ENCODE measurements at regions not wholly inside any gene's neighbourhood (a gene's known extent, or its start where the extent isn't known, plus 50 kb on each side); places are given as distances from the start of the nearest gene placed in this dataset.

DNA sequence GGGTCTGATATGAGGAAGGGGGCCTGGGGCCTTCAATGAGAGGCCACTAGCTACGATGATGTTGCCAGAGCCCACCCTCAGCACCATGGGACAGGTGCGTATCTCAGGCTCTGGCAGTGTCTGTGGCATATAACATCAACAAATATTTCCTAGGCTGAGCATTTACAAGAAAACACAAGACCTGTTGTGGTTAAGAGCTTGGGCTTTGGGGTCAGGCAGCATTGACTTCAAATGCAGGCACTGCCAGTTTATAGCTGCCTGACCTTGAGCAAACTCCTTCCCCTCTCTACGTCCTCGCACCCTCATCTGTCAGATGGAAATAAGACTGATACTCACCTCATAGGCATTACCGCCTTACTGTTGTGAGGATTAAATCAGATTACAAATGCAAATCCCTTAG lies 156.0 kb downstream of the KATNAL1 start:
- intact Hi-C loops (cut with DNase I), result no loop called here
- DNase-seq, result no peak

DNA sequence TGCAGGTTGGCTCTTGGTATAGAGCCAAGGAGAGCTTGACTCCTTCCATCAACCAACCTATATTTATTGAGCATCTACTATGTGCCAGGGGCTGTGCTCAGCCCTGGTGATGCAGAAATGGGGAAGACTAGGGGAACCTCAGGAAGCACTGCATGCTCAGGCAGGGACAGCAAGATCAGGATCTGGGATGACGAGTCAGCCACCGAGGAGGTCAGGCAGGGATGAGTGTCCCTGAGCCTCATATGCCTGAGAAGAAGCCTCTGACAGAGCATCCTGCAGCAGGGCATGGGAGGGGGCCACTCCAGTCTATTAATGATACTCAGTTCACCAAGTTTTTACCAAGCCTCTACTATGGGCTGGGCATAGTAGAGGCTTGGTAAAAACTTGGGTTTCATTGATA lies 158.1 kb downstream of the KATNAL1 start:
- no peak for DNase-seq
- intact Hi-C loops (cut with DNase I), result no loop called here

GRCh38 chr13:30148786-30149185 lies 158.6 kb downstream of the KATNAL1 start:
- DNase-seq, result no peak
- intact Hi-C loops (cut with DNase I), result no loop called here

DNA sequence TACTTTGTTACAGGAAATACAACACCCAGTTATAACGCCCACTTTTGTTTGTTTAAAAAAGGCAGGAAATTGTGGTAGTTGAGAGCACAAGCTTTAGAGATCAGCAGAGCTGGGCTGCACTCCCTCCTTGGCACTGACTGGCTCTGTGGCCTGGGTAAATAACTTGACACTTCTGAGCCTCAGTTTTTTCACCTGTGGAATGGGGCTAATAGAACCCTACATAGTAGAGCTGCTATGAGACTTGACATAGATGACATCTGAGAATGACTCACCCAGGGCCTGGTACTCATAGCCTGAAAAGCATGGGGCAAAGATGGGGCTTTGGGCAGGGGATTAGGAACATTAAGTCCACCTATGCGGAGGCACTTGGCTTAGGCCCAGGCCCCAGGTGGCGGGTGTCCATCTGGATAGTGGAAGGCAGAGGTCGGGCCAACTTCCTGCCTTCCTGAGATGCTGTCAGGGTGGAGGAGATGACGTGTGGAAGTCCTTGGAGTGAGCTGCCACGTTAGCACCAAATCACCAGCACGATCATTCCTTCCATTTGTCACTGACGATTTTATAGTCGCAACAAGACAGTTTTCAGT lies 159.1 kb downstream of the KATNAL1 start:
- intact Hi-C loops (cut with DNase I), result no loop called here
- no peak for DNase-seq

DNA sequence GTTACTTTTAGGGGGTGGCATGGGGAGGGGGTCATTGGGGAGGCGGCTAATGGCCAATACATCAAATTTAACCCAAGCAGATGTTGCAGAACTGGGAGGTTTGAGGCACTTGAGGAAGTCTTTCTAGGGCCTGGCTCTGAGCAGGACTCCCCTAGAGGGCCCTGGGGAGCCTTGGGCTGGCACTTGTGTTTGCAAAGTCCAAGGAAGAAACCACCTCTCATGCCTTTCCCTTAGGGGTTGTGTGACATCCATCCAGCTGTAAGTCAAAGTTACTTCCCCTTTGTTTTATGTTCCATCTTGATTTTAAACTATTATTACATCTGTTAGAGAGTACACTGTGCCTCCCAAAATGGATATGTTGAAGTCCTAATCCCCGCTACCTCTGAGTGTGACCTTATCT lies 159.9 kb downstream of the KATNAL1 start:
- no peak for DNase-seq
- intact Hi-C loops (cut with DNase I), result no loop called here

DNA sequence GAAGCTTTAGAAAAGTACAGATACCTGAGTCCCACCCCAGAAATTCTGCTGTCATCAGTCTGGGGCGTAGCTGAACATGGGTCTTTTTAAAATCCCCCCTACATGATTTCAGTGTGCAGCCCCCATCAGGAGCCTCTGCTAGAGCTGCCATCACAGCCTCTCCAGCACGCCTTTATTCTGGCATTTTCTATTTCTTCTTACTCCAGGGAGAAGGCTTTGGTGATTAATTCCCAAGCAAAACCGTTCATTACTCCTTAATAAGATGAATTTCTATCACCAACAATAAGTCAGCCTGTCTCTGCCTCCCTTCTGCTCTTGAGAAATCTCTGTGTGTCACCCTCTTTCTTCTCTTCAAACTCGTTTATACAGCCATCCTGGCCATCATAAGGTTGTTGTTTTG lies 160.3 kb downstream of the KATNAL1 start:
- intact Hi-C loops (cut with DNase I), result no loop called here
- no peak for DNase-seq

DNA sequence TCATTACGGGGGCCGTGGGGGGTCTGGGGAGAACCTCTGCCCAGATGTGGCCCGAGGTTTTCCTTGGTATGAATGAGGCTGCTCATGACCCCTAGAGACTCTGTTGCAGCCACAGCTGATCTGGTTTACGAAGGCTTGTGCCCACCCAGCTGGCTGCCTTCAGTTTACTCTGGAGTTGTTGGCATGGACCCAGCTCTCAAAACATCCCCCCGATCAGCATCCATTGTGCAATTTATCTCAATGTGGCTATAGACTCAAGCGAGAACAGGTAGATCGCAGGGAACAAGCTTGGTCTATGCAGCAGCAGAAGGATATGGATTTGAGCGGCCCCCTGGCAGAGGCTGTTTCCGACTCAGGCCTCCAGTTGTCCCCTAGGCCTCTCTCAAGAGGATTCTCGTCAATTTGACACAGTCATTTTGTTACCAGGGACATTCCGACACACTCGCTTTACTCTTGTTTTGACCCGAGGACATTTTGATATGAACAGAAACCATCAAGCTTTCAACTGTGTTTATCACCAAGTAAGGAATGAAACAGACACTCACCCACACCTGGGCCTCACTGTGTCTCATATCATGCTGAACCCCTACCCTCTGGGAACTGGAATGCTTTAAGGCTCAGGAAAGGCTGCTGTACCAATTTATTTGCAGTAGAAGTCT lies 161.5 kb downstream of the KATNAL1 start:
- no peak for DNase-seq
- intact Hi-C loops (cut with DNase I), result no loop called here

DNA sequence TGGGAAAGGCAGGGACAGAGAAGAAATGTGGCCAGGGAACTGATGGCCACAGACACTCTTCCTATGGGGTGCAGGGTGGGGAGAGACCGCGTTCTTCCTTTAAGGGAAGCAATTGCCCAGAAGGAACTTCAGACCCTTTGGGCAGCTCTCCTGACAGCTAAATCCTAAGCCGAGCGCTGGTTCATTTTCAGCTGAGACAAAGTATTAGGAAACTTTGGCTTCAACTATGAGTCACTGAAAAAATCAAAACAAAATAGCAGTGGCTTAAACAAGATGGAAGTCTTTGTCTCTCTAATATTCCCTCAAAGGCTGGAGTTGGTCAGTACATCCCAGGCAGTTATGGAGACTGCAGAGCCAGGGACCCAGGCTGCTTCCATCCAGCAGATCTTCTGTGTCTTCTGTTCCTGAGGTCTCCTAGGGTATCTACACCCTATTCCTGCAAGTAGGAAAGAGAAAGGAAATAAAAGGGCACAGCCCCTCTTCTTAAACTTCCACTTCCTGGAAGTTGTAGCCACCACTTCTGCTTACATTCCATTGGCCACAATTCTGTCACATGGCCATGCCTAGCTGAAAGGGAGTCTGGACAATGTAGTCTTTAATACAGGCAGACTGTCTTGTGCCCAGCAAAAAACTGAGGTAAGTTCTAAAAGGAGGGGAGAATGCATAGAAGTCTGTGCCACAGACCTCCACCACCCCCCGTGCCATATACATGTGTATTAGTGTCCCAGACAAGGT lies 163.5 kb downstream of the KATNAL1 start:
- intact Hi-C loops (cut with DNase I), result no loop called here
- no peak for DNase-seq

- intact Hi-C loops (cut with DNase I), result no loop called here
- peak in 6 of 42 donors; percentile 14 to 55 (median 31) for DNase-seq
Measured at GRCh38 chr13:30142486-30143211, 164.7 kb downstream of the KATNAL1 start.

- intact Hi-C loops (cut with DNase I), result no loop called here
- no peak for DNase-seq
Measured at GRCh38 chr13:30141775-30142485, 165.4 kb downstream of the KATNAL1 start.

- intact Hi-C loops (cut with DNase I), result no loop called here
- no peak for DNase-seq
Measured at GRCh38 chr13:30140973-30141372, 166.4 kb downstream of the KATNAL1 start.

DNA sequence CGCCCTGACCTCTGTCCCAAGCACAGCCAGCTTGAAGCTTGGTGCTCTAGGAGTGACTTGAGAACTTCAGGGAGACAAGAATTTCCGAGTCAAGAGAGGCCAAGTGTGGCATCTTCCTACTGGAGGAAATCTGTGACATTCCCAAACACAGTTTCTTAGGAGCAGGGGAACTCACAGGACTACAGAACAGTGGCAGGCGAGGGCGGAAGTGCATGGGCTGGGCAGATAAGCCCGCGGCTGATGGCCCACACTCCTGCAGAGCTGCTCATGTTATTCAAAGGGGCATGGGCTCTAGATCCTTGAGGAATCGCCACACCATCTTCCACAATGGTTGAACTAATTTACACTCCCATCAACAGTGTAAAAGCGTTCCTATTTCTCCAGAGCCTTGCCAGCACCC lies 168.8 kb downstream of the KATNAL1 start:
- no peak for DNase-seq
- intact Hi-C loops (cut with DNase I), result loop anchor here (10.0 kb wide), 3 partner anchors 176 to 666 kb away; partner anchors contain the start of gene HMGB1

- no peak for DNase-seq
- intact Hi-C loops (cut with DNase I), result loop anchor here (10.0 kb wide), 3 partner anchors 179 to 669 kb away; partner anchors contain the start of gene HMGB1
Measured at GRCh38 chr13:30135868-30136267, 171.5 kb downstream of the KATNAL1 start.

- intact Hi-C loops (cut with DNase I), result loop anchor here (10.0 kb wide), 3 partner anchors 179 to 669 kb away; partner anchors contain the start of gene HMGB1
- no peak for DNase-seq
Measured at GRCh38 chr13:30135351-30135750, 172.0 kb downstream of the KATNAL1 start.

- no peak for DNase-seq
- intact Hi-C loops (cut with DNase I), result loop anchor here (10.0 kb wide), 3 partner anchors 180 to 670 kb away; partner anchors contain the start of gene HMGB1
Measured at GRCh38 chr13:30134578-30134977, 172.8 kb downstream of the KATNAL1 start.

GRCh38 chr13:30133996-30134395 lies 173.4 kb downstream of the KATNAL1 start:
- intact Hi-C loops (cut with DNase I), result loop anchor here (10.0 kb wide), 3 partner anchors 181 to 671 kb away; partner anchors contain the start of gene HMGB1

GRCh38 chr13:30133554-30133912 lies 173.8 kb downstream of the KATNAL1 start:
- DNase-seq, result no peak
- intact Hi-C loops (cut with DNase I), result loop anchor here (10.0 kb wide), 3 partner anchors 181 to 671 kb away; partner anchors contain the start of gene HMGB1

More at GRCh38 chr13:30133996-30134395, 173.4 kb downstream of the KATNAL1 start:
- DNase-seq, result peak in 11 of 42 donors; percentile 19 to 61 (median 32)
